ENCODE measurements at regions not wholly inside any gene's neighbourhood (a gene's known extent, or its start where the extent isn't known, plus 50 kb on each side); places are given as distances from the start of the nearest gene placed in this dataset.

DNA sequence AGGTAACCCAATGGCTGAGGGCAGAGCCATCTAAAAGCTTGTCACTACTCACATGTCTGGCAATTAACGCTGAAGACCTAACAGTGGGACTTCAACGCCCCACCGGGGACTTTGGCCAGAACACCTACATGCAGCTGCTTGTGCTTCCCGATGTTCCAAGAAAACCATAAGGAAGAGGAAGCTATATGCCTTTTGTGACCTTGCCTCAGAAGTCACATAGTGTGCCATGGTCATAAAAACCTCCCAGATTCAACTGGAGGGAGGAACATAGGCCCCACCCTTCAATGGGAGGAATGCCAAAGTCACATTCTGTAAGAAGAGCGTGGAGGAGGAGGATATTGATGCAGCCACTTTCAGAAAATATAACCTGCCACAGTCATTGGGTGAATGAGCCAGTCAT is 147.8 kb upstream of the MAGI3 start:
- no peak overlapping the region for H3K4me2 ChIP-seq (ENCODE audit: control insufficient read depth, extremely low read depth, insufficient read depth, low read depth, low read length)
- no peak for FAIRE-seq
- H3K4me3 ChIP-seq (ENCODE audit: control insufficient read depth in 2 of 3, extremely low read depth in 1 of 3, insufficient read depth in 2 of 3, low read depth in 1 of 3, low read length in 3 of 3): no peak overlapping the region
- TF ChIP-seq EZH2 (IDR thresholded peaks at IDR 0.05; ENCODE audit: low read length): no peak
- TF ChIP-seq, protein P1, sequence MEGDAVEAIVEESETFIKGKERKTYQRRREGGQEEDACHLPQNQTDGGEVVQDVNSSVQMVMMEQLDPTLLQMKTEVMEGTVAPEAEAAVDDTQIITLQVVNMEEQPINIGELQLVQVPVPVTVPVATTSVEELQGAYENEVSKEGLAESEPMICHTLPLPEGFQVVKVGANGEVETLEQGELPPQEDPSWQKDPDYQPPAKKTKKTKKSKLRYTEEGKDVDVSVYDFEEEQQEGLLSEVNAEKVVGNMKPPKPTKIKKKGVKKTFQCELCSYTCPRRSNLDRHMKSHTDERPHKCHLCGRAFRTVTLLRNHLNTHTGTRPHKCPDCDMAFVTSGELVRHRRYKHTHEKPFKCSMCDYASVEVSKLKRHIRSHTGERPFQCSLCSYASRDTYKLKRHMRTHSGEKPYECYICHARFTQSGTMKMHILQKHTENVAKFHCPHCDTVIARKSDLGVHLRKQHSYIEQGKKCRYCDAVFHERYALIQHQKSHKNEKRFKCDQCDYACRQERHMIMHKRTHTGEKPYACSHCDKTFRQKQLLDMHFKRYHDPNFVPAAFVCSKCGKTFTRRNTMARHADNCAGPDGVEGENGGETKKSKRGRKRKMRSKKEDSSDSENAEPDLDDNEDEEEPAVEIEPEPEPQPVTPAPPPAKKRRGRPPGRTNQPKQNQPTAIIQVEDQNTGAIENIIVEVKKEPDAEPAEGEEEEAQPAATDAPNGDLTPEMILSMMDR (optimal IDR thresholded peaks at IDR 0.05 in 1 of 3, IDR thresholded peaks at IDR 0.05 in 1 of 3, conservative IDR thresholded peaks at IDR 0.05 in 1 of 3; ENCODE audit: extremely low read depth in 1 of 3, insufficient read depth in 2 of 3, low read length in 3 of 3): no peak
- H3K36me3 ChIP-seq (ENCODE audit: control insufficient read depth in 2 of 2, extremely low read depth in 1 of 2, insufficient read depth in 2 of 2, low read length in 2 of 2): no peaks in the 10 kb centered on the region
- dilution Hi-C loops (cut with MboI; ENCODE audit: extremely low pct_ligation_motif_present, low sequenced_read_pairs): no loop called here
- no peaks in the 10 kb centered on the region for H3K79me2 ChIP-seq (ENCODE audit: control insufficient read depth, insufficient read depth, low read length)
- peaks cover 4% of the 10 kb centered on the region for H3K4me1 ChIP-seq (ENCODE audit: control insufficient read depth, extremely low read depth, insufficient read depth, low read length)
- no peaks in the 10 kb centered on the region for H3K9me1 ChIP-seq (ENCODE audit: control insufficient read depth, extremely low read depth, insufficient read depth, low read length)
- no peaks in the 10 kb centered on the region for H3K9me3 ChIP-seq (ENCODE audit: control insufficient read depth, low read depth, low read length)
- DNase-seq (ENCODE audit: low read depth, low spot score): no peak
- no peaks in the 10 kb centered on the region for H4K20me1 ChIP-seq (ENCODE audit: control insufficient read depth, extremely low read depth, insufficient read depth, low read length)
- H3K9ac ChIP-seq (ENCODE audit: control insufficient read depth, extremely low read depth, insufficient read depth, low read length): no peak overlapping the region
- H3K27ac ChIP-seq (ENCODE audit: control insufficient read depth, insufficient read depth, low read length): no peak overlapping the region
- H3K27me3 ChIP-seq (ENCODE audit: control insufficient read depth, extremely low read depth, insufficient read depth, low read length): no peaks in the 10 kb centered on the region
- no peak overlapping the region for H2AFZ ChIP-seq (ENCODE audit: control insufficient read depth, low read length)

DNA sequence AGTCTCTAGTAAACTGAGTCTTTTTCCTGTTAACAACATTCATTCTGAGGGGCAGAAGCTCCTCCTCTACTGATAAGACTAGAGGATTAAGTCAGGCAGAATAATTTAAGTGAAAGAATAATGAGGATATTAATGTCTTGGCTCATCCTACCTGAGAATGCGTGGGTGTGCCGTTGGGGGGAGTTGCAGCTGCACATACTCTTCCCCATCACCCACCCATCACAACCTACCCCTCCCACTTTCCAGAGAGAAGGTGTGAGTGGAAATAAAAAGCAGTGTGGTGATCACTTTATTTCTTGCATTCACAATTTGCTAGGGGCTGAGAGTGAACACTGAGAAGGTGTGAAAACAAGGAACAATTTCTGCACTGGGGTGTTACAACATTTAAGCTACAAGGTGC is 146.8 kb upstream of the MAGI3 start:
- DNase-seq (ENCODE audit: low read depth, low spot score) (no peak), FAIRE-seq (no peak)
- H4K20me1 ChIP-seq (ENCODE audit: control insufficient read depth, extremely low read depth, insufficient read depth, low read length): no peaks in the 10 kb centered on the region
- no peaks in the 10 kb centered on the region for H3K27me3 ChIP-seq (ENCODE audit: control insufficient read depth, extremely low read depth, insufficient read depth, low read length)
- H3K4me2 ChIP-seq (ENCODE audit: control insufficient read depth, extremely low read depth, insufficient read depth, low read depth, low read length): no peak overlapping the region
- H3K79me2 ChIP-seq (ENCODE audit: control insufficient read depth, insufficient read depth, low read length): no peaks in the 10 kb centered on the region
- H3K9me3 ChIP-seq (ENCODE audit: control insufficient read depth, low read depth, low read length): no peaks in the 10 kb centered on the region
- H3K4me1 ChIP-seq (ENCODE audit: control insufficient read depth, extremely low read depth, insufficient read depth, low read length): peaks cover 14% of the 10 kb centered on the region
- H3K4me3 ChIP-seq (ENCODE audit: control insufficient read depth in 2 of 3, extremely low read depth in 1 of 3, insufficient read depth in 2 of 3, low read depth in 1 of 3, low read length in 3 of 3): no peak overlapping the region
- no peak overlapping the region for H2AFZ ChIP-seq (ENCODE audit: control insufficient read depth, low read length)
- TF ChIP-seq, protein P1 (optimal IDR thresholded peaks at IDR 0.05 in 1 of 3, IDR thresholded peaks at IDR 0.05 in 1 of 3, conservative IDR thresholded peaks at IDR 0.05 in 1 of 3; ENCODE audit: extremely low read depth in 1 of 3, insufficient read depth in 2 of 3, low read length in 3 of 3): no peak
- TF ChIP-seq EZH2 (IDR thresholded peaks at IDR 0.05; ENCODE audit: low read length): no peak
- no peak overlapping the region for H3K27ac ChIP-seq (ENCODE audit: control insufficient read depth, insufficient read depth, low read length)
- no peaks in the 10 kb centered on the region for H3K36me3 ChIP-seq (ENCODE audit: control insufficient read depth in 2 of 2, extremely low read depth in 1 of 2, insufficient read depth in 2 of 2, low read length in 2 of 2)
- H3K9me1 ChIP-seq (ENCODE audit: control insufficient read depth, extremely low read depth, insufficient read depth, low read length): no peaks in the 10 kb centered on the region
- H3K9ac ChIP-seq (ENCODE audit: control insufficient read depth, extremely low read depth, insufficient read depth, low read length): no peak overlapping the region
- dilution Hi-C loops (cut with MboI; ENCODE audit: extremely low pct_ligation_motif_present, low sequenced_read_pairs): no loop called here

All from keratinocyte (primary cell).